Keratinocyte (primary cell): ENCODE measurements at regions not wholly inside any gene's neighbourhood (a gene's known extent, or its start where the extent isn't known, plus 50 kb on each side); places are given as distances from the start of the nearest gene placed in this dataset.

Source experiments
- DNase-seq: peaks from one replicate; pipeline ENCODE4 v3.0.0-alpha.2; 2011; ENCODE audit warnings: low read depth, missing footprints, low spot score
- FAIRE-seq: peaks from 2 replicates; lab custom pipeline; 2011; peaks lifted over from hg19 to GRCh38; lab: Jason Lieb, UNC
- H2AFZ ChIP-seq: 2 replicates; pipeline ENCODE4 v1.6.0; 2012; ENCODE audit warnings: low read length, control low read depth, inconsistent platforms; ENCODE audit not compliant: control insufficient read depth
- H3K27ac ChIP-seq: 2 replicates; pipeline ENCODE4 v1.5.1; 2011; ENCODE audit warnings: low read length; ENCODE audit not compliant: control insufficient read depth, insufficient read depth
- H3K27me3 ChIP-seq: 3 replicates; pipeline ENCODE4 v1.6.0; 2011; ENCODE audit warnings: low read length; ENCODE audit not compliant: control insufficient read depth, insufficient read depth; ENCODE audit errors: extremely low read depth
- H3K36me3 ChIP-seq, 2 experiments: 2 replicates in 1 of 2; 3 replicates in 1 of 2; pipeline ENCODE4 v1.5.1; 2011; ENCODE audit warnings: low read length in 2 of 2, mild to moderate bottlenecking in 1 of 2; ENCODE audit not compliant: control insufficient read depth in 2 of 2, insufficient read depth in 2 of 2; ENCODE audit errors: extremely low read depth in 1 of 2
- H3K4me1 ChIP-seq: 3 replicates; pipeline ENCODE4 v1.5.1; 2011; ENCODE audit warnings: low read length; ENCODE audit not compliant: control insufficient read depth, insufficient read depth; ENCODE audit errors: extremely low read depth
- H3K4me2 ChIP-seq: 3 replicates; pipeline ENCODE4 v1.6.0; 2011; ENCODE audit warnings: low read depth, low read length; ENCODE audit not compliant: control insufficient read depth, insufficient read depth; ENCODE audit errors: extremely low read depth
- H3K4me3 ChIP-seq, 3 experiments: fragments of 200-600 bp in 1 of 3; sonication (generic) in 1 of 3; 2 replicates in 2 of 3; 3 replicates in 1 of 3; pipeline ENCODE4 v1.5.1; 2011 to 2016; ENCODE audit warnings: low read length in 3 of 3, mild to moderate bottlenecking in 3 of 3, control low read depth in 2 of 3, inconsistent platforms in 1 of 3, low read depth in 1 of 3, mixed read lengths in 1 of 3, mixed run types in 1 of 3, moderate library complexity in 1 of 3; ENCODE audit not compliant: control insufficient read depth in 2 of 3, insufficient read depth in 2 of 3; ENCODE audit errors: extremely low read depth in 1 of 3
- H3K79me2 ChIP-seq: 2 replicates; pipeline ENCODE4 v1.6.0; 2012; ENCODE audit warnings: low read length; ENCODE audit not compliant: control insufficient read depth, insufficient read depth
- H3K9ac ChIP-seq: 3 replicates; pipeline ENCODE4 v1.6.0; 2011; ENCODE audit warnings: low read length; ENCODE audit not compliant: control insufficient read depth, insufficient read depth; ENCODE audit errors: extremely low read depth
- H3K9me1 ChIP-seq: 3 replicates; pipeline ENCODE4 v1.6.0; 2011; ENCODE audit warnings: low read length; ENCODE audit not compliant: control insufficient read depth, insufficient read depth; ENCODE audit errors: extremely low read depth
- H3K9me3 ChIP-seq: 2 replicates; pipeline ENCODE4 v1.5.1; 2012; ENCODE audit warnings: low read depth, low read length; ENCODE audit not compliant: control insufficient read depth
- H4K20me1 ChIP-seq: 3 replicates; pipeline ENCODE4 v1.6.0; 2011; ENCODE audit warnings: low read length; ENCODE audit not compliant: control insufficient read depth, insufficient read depth; ENCODE audit errors: extremely low read depth
- CTCF ChIP-seq, 3 experiments: IDR thresholded peaks in 1 of 3; conservative IDR thresholded peaks in 1 of 3; optimal IDR thresholded peaks in 1 of 3; 2 replicates in 2 of 3; 3 replicates in 1 of 3; pipeline versions ENCODE3 to v1.5.1; 2011; ENCODE audit warnings: low read length in 3 of 3, mild to moderate bottlenecking in 3 of 3, moderate library complexity in 2 of 3, control low read depth in 1 of 3, inconsistent platforms in 1 of 3; ENCODE audit not compliant: insufficient read depth in 2 of 3; ENCODE audit errors: extremely low read depth in 1 of 3
- EZH2 ChIP-seq: IDR thresholded peaks from one replicate; pipeline ENCODE4 v1.6.1; 2012; ENCODE audit warnings: inconsistent platforms, mild to moderate bottlenecking, low read length, moderate library complexity
- dilution Hi-C: fragments of 300-500 bp; cut with MboI; formaldehyde crosslinking; loops from one replicate; pipeline ENCODE4 v1.7.0; 2020; ENCODE audit warnings: low sequenced_read_pairs; ENCODE audit not compliant: extremely low pct_ligation_motif_present

GRCh38 chr5:27571681-27572080, 533.3 kb upstream of the CDH9 start:
- Histone ChIP-seq H4K20me1 (no peaks in the 10 kb centered on the region), H2AFZ (no peak overlapping the region), H3K9ac (no peak overlapping the region), H3K4me1 (no peaks in the 10 kb centered on the region), H3K79me2 (no peaks in the 10 kb centered on the region), H3K27me3 (no peaks in the 10 kb centered on the region), H3K9me1 (no peaks in the 10 kb centered on the region), H3K36me3 (no peaks in the 10 kb centered on the region), H3K4me3 (no peak overlapping the region), H3K9me3 (no peaks in the 10 kb centered on the region), H3K27ac (no peak overlapping the region), H3K4me2 (no peak overlapping the region)
- TF ChIP-seq EZH2 = no peak
- TF ChIP-seq CTCF (optimal IDR thresholded peaks at IDR 0.05 in 1 of 3, IDR thresholded peaks at IDR 0.05 in 1 of 3, conservative IDR thresholded peaks at IDR 0.05 in 1 of 3; ENCODE audit: extremely low read depth in 1 of 3, insufficient read depth in 2 of 3, low read length in 3 of 3) = no peak
- FAIRE-seq = no peak
- dilution Hi-C loops = no loop called here
- no peak for DNase-seq

- Histone ChIP-seq H4K20me1 (no peaks in the 10 kb centered on the region), H3K9me1 (no peaks in the 10 kb centered on the region), H3K27me3 (no peaks in the 10 kb centered on the region), H2AFZ (no peak overlapping the region), H3K9me3 (no peaks in the 10 kb centered on the region), H3K4me2 (no peak overlapping the region), H3K9ac (no peak overlapping the region), H3K36me3 (no peaks in the 10 kb centered on the region), H3K79me2 (no peaks in the 10 kb centered on the region), H3K27ac (no peak overlapping the region), H3K4me3 (no peak overlapping the region), H3K4me1 (no peaks in the 10 kb centered on the region)
- dilution Hi-C loops = no loop called here
- FAIRE-seq = no peak
- DNase-seq = no peak
- TF ChIP-seq CTCF (optimal IDR thresholded peaks at IDR 0.05 in 1 of 3, IDR thresholded peaks at IDR 0.05 in 1 of 3, conservative IDR thresholded peaks at IDR 0.05 in 1 of 3; ENCODE audit: extremely low read depth in 1 of 3, insufficient read depth in 2 of 3, low read length in 3 of 3) = no peak
- TF ChIP-seq EZH2 = no peak
Observed at GRCh38 chr5:27568811-27569210, 530.4 kb upstream of the CDH9 start.
